DND-41 (cell line): ENCODE measurements at regions not wholly inside any gene's neighbourhood (a gene's known extent, or its start where the extent isn't known, plus 50 kb on each side); places are given as distances from the start of the nearest gene placed in this dataset.

Source experiments
- CTCF ChIP-seq: IDR thresholded peaks from 2 replicates; pipeline ENCODE4 v1.5.1; 2012; ENCODE audit warnings: borderline replicate concordance, low read length, moderate library complexity, mild to moderate bottlenecking; ENCODE audit not compliant: poor library complexity, severe bottlenecking; ENCODE audit errors: extremely low read depth
- EZH2 ChIP-seq: IDR thresholded peaks from 3 replicates; pipeline ENCODE4 v1.6.1; 2012; ENCODE audit warnings: borderline replicate concordance, low read depth, mild to moderate bottlenecking, moderate library complexity, low read length, inconsistent platforms; ENCODE audit not compliant: severe bottlenecking

GRCh38 chr16:63650550-63650949, 1471.3 kb downstream of the CDH11 start:
- TF ChIP-seq CTCF, result no peak
- TF ChIP-seq EZH2, result no peak
